Panc1 (cell line): ENCODE measurements at regions not wholly inside any gene's neighbourhood (a gene's known extent, or its start where the extent isn't known, plus 50 kb on each side); places are given as distances from the start of the nearest gene placed in this dataset.

Source experiments
- CTCF ChIP-seq: fragments of 450-650 bp; IDR thresholded peaks from 2 replicates; pipeline ENCODE4 v1.5.1; 2017; ENCODE audit warnings: mild to moderate bottlenecking
- POLR2AphosphoS5 ChIP-seq: IDR thresholded peaks from 2 replicates; pipeline ENCODE4 v1.6.1; 2012; ENCODE audit warnings: mild to moderate bottlenecking, low read depth, low read length, moderate library complexity
- REST ChIP-seq, 2 experiments: IDR thresholded peaks; 2 replicates each; pipeline ENCODE4 v1.6.1; 2011 to 2012; ENCODE audit warnings: low read depth in 2 of 2, control low read depth in 1 of 2, low read length in 1 of 2, mild to moderate bottlenecking in 1 of 2, moderate library complexity in 1 of 2; ENCODE audit not compliant: insufficient read depth in 1 of 2
- SIN3A ChIP-seq: IDR thresholded peaks from 2 replicates; pipeline ENCODE4 v1.6.1; 2012; ENCODE audit warnings: low read depth, mild to moderate bottlenecking, low read length, moderate library complexity, borderline replicate concordance; ENCODE audit not compliant: insufficient read depth

GRCh38 chr3:87674397-87675161 is 384.2 kb downstream of the CGGBP1 start:
- TF ChIP-seq CTCF (no peak), POLR2AphosphoS5 (no peak), REST (IDR thresholded peaks at IDR 0.05; ENCODE audit: insufficient read depth in 1 of 2, low read depth in 2 of 2, low read length in 1 of 2) (no peak), SIN3A (no peak)
